HG03135 (cell line): ENCODE measurements at regions not wholly inside any gene's neighbourhood (a gene's known extent, or its start where the extent isn't known, plus 50 kb on each side); places are given as distances from the start of the nearest gene placed in this dataset.
A peak's percentile ranks its signal among the peaks of the same experiment; 100 is the strongest.

ENCODE experiments used
- ATAC-seq: cut with Tn5 transposase; IDR thresholded peaks from one replicate; pipeline ENCODE4 v1.9.1; 2021; ENCODE audit warnings: mild to moderate bottlenecking, moderate library complexity; ENCODE audit not compliant: unreplicated experiment

DNA sequence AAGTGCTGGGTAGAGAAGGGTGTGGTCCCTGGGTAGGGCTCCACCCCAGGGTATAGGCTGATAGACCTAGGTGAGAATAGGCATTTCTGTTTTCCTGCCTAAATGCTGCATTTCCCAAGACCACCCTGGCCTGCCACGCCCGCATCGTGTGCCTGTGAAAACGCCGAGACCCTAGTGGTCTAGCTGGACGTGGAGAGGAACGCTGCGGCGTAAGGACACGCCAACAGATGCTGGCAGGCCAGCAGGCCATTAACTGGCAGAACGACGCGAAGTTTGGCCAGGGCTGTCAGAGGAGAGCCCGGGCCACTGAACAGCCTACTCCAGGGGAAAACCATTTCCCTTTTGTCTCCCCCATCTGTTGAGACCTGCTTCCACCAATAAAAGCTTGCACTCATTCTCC is 373.2 kb upstream of the FIGN start:
- no peak for ATAC-seq

DNA sequence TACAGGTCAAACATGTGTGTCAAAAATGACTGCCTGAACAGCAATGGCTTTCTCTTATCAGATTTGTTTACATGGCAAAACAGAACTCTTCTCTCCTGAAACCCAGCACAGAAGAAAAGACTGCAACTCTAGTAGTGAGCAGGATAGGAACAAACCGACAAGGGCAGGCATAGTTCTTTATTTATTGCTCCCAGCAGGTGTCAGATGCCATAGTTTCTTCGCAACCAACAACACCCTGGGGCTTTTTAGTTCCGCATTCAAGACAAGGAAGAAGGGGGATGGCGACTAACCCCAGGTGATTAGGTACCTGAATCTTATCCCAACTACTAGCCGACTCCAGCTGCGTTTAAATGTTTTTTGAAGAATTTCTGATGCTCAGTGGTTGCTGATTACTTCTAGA is 367.5 kb upstream of the FIGN start:
- no peak for ATAC-seq

DNA sequence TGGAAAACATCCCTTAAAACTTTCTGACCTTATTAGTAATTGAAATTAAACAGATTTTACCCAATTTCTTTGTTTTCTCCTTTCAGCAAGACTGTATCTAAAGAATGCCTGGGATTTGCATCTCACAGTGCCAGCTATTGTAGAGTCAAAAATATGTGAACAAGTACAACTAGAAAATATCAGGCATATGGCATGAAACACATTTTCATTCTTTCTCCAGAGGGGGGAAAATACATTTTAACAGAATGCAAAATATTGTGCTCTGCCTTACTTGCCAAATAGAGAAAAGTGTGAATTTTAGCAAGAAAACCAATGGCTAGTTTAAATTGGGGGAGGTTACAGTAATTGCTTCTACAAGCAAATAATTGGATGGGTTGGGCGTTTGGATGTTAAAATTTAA is 366.6 kb upstream of the FIGN start:
- no peak for ATAC-seq

DNA sequence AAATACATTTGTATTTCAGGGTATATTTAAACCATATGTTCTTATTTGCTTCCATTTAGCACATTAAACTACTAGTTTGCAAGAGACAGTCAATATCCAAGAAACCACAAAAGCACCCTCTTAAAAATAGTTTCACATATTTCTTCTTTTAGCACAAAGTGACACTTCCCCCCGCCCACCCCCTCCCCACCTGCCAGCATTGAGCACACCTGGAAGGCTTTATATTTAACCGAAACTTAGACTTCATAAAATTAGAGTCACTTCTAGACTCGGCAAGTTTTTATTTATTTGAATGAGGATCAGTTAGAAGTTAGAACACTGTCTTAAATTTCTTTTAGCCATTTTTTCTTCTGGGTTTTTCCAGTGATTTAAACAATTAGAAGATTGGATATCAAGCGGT is 355.9 kb upstream of the FIGN start:
- ATAC-seq, result no peak

DNA sequence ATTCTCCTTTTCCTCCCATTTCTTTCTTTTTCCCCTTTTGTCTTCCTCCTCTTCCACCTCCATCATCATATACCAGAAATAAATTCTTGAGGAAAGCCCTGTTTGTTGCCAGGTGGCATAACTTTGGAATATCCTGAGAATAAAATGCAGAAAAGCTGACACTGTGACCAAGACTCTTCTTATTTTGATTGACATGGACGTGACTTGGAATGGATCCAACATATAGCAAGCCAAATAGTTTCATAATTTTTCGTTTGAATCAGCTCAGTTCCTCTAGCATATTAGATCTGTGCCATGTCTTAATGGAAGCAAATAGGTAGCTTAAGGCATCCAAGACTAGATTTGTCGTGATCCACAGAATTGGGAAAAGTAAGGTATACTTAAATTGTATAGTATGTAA is 354.7 kb upstream of the FIGN start:
- no peak for ATAC-seq

DNA sequence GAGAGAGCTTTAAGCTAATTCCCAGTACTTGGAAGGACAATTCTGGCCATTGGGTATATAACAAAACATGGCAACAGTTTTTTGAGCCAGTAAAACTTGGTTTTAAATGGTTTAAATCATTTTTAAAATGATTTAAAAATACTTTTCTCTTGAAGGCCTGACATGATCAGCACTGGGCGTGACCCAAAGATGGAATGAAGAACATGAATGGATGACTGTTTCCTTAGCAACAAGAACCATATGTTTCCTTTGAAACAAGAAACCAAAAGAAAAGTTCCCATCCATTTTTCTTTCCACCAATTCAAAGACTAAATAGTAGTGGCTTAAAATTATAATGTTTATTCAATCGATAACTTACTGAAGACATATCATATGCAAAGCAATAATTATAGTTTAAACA is 348.3 kb upstream of the FIGN start:
- no peak for ATAC-seq

DNA sequence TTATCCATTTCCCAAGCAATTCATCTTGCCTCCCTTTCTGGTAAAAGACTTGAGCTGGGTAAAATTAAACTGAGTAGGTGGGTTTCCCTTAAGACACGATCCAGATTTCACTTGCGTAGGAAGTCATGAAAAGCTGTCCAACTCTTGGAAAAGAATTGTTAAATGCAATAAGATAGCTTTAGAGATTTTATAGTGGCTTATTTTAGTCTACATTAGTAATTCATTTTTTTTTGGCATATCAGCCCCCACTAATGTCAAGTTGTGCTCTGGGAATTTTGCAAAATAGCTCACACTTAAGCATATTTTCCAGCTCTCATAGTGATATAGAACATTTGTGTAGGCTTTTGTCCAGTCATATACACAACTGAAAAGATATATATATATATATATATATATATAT is 344.7 kb upstream of the FIGN start:
- ATAC-seq, result no peak

DNA sequence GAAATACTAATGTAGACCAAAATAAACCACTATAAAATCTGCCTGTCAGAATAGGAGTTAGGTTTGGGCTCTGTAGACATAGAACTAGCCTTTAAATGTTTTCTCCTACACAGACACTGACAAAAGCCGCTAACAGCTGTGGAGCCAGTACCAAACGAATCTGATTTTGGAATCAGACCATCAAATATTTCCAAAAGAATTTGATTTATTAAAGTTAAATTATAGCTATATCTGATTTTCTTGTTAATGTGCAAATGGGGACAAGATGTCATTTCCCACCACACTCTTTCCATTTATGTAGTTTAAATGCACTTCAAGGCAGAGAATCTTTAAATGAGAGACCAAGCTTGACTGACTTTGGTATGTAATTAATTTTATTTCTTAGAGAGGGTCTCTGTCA is 343.4 kb upstream of the FIGN start:
- no peak for ATAC-seq

DNA sequence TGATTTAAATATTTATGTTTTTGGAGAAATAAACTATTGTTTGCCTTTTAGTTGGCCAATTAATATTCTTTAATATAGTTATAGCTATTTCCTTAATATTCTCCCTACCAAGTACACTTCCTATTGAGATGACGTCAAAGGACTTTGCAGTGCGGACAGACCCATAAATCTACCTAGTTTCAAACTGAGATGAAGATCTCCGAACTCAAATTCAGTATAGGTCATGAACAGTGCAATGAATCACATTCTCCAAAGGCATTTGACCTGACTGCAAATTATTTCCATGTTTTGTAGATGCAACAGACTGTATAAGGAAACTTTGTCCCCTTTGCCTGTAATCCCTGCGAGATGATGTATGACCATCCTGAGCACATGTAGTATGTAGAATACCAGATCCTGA is 342.6 kb upstream of the FIGN start:
- ATAC-seq, result no peak

DNA sequence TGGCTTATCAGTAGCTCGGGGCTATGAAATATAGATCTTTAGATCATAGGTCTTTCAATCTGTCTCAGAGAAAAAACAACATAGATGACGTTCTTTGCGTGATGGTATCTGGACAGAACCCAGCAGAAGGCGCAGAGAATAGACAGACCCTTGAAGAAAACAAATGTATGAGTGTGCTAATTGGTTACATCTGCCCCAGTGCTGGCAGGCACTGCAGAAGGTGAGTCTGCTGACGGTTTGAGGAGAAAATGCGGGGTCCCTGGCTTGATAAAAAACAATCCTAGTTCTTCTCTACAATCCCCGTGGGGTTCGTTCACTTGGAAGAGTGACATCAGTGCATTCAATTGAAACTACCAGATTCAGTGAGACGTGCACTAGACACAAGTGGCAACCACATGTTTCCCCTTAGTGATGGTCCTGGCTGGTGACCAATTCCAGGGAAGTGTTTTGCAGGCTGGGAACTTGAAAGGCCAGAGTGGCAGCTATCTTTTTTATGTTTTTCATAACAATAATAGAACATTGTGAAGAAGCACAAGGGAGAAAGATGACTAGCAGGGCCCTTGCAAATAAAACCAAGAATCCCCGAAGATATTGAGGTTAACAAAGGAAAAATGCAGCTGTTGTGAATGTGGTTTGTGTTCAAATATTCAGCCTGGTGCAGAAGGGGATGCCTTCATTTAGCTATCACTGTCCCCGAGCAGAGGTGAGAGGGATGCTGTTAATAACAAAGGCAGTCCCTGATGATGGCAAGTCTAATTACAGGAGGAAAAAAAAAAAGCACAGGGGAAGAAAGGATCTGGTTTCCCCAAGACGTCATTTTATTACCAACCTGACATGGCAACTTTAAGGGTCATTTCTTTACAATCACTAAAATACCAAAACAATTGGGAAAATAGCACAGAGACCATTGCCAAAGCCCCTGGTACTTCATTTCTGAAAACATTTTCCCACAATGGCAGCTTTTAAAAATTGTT is 337.6 kb upstream of the FIGN start:
- ATAC-seq, result no peak

DNA sequence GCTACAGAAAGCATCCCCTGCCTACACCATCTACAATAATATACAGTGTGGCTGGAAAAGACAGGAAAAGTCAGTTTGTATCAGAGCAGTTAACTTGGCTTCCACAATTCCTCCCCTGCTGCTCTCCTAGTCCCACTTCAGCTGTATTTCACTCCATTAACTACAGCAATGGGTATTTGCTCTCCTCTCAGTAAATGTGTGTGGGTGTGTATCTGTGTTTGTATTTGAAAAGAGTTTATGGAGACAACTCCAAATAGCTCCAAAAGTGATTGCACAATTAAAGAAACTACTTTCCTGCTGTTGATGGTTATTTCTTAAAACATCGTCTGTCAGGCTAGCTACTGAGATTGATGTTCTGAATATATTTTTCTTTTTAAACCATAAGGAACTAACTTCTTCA is 333.7 kb upstream of the FIGN start:
- no peak for ATAC-seq

DNA sequence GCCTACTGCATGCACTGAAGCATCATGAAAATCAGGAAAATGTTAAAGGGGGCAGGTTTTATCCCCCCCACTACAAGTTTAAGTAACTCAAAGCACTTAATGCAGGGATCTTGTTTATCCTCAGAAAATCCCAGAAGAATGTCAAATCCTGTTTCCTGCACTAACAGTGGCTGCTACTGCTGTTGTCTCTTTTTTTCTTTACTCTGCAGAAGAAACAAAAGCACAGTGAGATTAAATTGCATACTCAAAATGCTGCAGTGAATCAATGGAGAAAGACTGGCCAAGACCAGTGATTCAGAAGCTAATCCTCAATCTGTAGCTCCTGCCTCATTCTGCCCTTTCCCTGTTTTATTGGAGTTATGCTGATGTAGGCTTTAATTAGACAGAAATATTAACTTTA is 332.3 kb upstream of the FIGN start:
- no peak for ATAC-seq

DNA sequence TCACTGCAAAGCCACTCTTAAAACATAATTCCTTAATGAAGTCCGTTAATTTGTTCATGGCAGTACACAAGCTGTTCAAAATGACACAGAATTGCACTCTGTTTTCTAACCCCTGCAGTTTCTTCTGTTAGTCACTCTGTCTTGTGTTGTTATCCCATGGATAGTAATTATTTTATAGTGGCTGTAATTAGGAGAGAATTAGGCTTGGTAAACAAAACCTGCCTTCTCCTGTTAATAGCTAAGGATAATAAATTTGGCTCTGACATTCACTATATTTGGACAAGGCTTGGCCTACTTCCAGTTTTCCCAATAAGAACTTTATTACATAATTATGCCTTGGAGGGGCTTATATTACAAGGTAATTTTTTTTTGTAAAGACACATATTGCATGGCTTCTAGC is 330.3 kb upstream of the FIGN start:
- no peak for ATAC-seq

DNA sequence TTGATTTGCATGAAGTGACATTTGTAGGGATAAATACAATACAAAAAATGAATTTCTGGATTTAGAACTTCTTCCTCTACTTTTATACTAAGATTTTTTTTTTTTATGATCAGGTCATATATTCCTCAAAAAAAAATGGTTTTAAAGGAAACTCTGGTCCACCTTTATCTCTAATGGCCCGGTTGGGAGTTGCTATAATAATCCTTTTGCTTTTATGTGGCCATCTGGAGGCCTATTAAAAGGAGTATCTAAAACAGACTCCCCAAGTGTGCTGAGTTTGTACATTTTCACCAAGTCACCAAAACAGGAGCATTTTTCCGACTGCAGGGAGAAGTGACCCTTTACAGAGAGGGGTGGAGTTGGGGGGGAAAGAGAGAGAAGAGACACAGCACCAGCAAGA is 329.2 kb upstream of the FIGN start:
- no peak for ATAC-seq

DNA sequence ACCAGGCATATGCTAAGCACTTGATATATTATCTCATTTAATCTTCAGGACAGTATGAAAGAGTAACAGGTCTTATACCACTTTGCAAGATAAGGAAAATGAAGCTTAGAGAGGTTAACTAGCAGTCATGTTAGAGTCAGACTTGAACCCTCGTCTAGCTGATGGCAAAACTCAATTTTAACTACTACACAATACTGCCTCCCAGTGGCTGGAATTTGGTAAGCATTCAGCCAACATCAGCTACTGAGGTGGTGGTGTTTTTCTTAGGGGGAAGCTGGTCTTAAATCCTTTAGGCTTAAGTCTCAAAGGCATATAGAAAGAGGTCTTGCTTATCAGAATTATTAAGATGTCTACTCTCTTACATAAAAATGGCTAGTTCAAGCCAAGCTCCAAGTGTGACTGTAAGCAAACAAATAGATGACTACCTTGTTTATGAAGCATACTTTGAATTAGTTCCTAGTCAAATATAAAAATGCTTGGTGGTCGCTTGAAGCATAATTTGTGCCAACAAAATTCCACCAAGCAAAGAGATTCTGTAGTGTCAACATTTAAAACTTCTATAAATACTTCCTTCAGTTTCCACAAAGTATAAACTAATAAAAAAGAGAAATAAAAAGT is 325.4 kb upstream of the FIGN start:
- ATAC-seq, result peak; percentile 63

DNA sequence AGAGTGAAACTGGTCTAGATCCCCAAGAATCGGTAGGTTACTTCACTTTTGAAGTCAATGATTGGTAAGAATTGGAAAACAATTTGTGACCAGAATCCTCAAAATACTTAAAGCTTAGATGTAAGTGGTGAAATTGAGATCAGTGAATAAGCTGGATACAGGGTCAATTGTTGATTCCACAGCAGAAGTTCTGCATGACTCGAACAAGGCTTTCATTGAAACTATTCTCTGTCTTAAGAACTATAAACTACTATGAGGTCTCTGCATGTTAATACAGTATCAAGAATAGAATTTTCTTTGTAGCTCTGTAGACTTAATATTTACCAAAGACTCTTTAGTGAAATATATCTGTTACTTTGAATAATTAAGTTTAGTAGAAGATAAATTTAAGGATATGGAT is 324.2 kb upstream of the FIGN start:
- ATAC-seq, result no peak

DNA sequence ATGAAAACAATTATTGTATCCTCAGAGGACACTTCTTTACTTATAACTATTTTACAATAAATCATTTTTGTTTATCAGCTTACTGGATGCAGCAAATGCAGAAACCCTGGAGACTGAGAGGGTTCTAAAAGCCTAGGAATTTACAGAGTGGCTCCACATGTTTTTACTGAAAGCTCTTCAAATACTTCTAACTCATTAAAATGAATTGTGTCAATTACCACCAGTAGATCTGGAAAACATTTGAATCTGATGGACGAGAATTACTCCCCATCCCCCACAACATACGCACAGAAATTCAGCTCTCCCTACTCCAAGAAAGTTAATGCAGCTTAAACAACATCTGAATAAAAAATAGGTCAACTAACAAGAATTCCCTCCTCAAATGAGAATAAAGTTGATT is 319.8 kb upstream of the FIGN start:
- no peak for ATAC-seq

DNA sequence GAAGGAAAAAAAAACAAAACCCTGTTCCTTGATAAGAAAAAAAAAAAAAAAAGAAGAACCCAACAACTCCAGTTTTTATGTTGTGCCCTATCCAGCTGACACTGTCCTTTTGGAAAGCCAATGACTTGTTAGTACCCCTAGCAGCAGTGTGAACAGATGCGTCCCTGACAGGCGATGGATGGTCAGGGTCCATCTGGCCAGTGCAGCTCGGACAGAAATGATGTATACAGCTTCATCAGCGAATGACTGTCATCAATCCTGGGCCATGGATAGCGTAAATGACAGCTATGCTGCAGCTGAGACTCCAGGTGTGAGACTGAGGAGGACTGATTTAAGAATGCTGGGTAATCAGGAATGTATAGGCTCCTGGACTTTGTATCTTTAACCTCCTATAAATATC is 318.8 kb upstream of the FIGN start:
- no peak for ATAC-seq

DNA sequence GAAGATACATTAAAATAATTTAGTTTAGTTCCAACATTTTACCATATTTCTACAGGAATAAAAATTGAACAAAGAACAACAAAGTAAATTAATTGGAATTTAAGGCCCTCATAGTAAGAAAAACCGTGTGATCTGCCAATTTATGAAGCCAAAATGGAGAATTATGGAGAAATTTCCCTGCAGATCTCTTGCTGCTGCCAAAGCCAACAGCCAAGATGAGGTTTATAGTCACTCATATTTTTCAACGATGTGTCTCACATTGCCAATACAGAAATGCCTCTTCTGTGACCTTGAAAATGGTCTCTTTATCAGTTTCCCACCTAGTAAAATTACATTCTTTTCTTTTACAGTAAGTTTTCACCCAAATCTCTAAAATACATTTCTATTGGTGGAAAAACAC is 317.2 kb upstream of the FIGN start:
- ATAC-seq, result no peak

DNA sequence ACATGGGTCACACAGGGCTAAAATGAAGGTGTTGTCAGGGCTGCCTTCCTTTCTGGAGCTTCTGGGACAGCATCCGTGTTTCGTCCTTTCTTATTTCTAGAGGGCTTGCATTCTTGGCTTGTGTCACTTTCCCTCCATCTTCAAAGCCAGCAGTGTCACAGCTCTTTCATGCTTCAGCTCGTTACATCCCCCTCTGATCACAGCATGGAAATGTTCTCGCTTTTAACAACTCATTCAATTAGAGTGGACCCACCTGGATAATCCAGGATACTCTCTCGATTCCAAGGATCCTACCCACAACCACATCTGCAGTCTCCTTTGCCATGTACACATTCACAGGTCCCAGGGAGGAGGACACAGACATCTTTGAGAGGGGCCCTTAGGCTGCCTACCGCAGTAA is 316.2 kb upstream of the FIGN start:
- no peak for ATAC-seq

DNA sequence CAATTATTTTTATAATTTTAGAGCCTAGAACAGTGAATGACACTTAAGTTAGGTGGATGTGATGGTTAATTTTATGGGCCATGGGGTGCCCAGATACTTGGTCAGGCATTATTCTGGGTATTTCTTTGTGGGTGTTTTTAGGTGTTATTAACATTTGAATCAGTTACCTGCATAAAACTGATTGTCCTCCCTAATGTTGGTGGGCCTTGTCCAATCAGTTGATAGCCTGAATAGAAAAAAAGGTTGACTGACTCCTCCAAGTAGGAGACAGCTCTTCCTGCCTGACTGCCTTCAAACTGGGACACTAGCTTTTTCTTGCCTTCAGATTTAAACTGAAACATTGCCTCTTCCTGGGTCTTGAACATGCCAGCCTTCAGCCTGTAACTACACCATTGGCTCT is 312.9 kb upstream of the FIGN start:
- ATAC-seq, result no peak

DNA sequence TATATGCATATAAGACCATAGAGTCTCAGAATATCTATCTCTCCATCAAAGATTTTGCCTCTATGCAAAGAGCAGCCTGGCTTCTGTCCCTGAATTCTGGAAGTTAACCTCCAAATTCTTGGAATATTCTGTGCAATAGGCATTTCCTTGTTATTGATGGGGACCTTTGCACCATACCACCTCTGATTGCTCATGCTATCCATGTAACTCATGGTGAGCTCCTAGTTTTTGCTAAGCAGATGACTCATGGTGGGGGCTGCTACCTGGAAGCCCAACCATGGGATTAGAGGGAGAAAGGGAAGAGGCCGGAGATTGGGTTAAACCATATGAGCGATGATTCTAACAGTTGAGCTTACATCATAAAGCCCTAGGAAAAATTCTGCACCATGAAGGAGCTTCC is 310.2 kb upstream of the FIGN start:
- no peak for ATAC-seq

DNA sequence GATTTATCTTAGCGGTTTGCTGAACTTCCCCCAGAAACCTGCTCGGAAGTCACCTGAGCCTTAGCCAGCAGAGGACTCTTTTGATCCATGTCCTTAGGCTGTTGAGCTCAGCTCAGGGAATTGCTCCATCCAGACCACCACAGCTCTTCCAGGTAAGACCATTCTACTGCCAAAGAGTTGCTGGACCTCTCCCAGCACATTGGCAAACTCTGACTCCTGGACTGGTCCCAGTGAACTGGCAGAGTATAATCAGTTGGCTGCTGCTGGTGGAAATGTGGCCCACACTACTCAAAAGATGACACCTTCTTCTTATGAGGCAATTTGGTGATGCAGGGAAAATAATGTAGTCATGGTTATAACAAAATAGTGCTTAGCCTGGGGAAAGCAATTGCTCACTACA is 308.8 kb upstream of the FIGN start:
- ATAC-seq, result no peak
